GM19324 (cell line): ENCODE measurements at regions not wholly inside any gene's neighbourhood (a gene's known extent, or its start where the extent isn't known, plus 50 kb on each side); places are given as distances from the start of the nearest gene placed in this dataset.
"Not testable (repeated sequence)": the region's sequence is repeated elsewhere in the genome, so short reads cannot be mapped to it uniquely, and the experiment has no call there.

Experiments used
- ATAC-seq: cut with Tn5 transposase; IDR thresholded peaks from one replicate; pipeline ENCODE4 v1.9.1; 2021; ENCODE audit warnings: mild to moderate bottlenecking, moderate library complexity; ENCODE audit not compliant: unreplicated experiment, low FRiP score

- no peak for ATAC-seq
These were observed 750.6 kb downstream of the DIAPH3 start for GRCh38 chr13:59413126-59413525.

- no peak for ATAC-seq
These were observed 749.7 kb downstream of the DIAPH3 start for GRCh38 chr13:59414006-59414405.

- ATAC-seq: no peak
These were observed 748.2 kb downstream of the DIAPH3 start for GRCh38 chr13:59415498-59415897.

- ATAC-seq: no peak
These were observed 747.2 kb downstream of the DIAPH3 start for GRCh38 chr13:59416561-59416960.

- ATAC-seq: no peak
These were observed 741.1 kb downstream of the DIAPH3 start for GRCh38 chr13:59422646-59423045.

- no peak for ATAC-seq
These were observed 739.9 kb downstream of the DIAPH3 start for GRCh38 chr13:59423708-59424340.

- no peak for ATAC-seq
These were observed 739.1 kb downstream of the DIAPH3 start for GRCh38 chr13:59424661-59425060.

GRCh38 chr13:59425211-59425741 lies 738.5 kb downstream of the DIAPH3 start:
- ATAC-seq: no peak

- no peak for ATAC-seq
These were observed 728.7 kb downstream of the DIAPH3 start for GRCh38 chr13:59435024-59435423.

- ATAC-seq: no peak
These were observed 726.0 kb downstream of the DIAPH3 start for GRCh38 chr13:59437544-59438301.

- no peak for ATAC-seq
These were observed 723.8 kb downstream of the DIAPH3 start for GRCh38 chr13:59439776-59440428.

GRCh38 chr13:59441068-59441467 lies 722.7 kb downstream of the DIAPH3 start:
- not testable (repeated sequence) for ATAC-seq

- no peak for ATAC-seq
These were observed 722.0 kb downstream of the DIAPH3 start for GRCh38 chr13:59441596-59442280.

GRCh38 chr13:59442461-59442860 lies 721.3 kb downstream of the DIAPH3 start:
- ATAC-seq: no peak

GRCh38 chr13:59442944-59443486 lies 720.7 kb downstream of the DIAPH3 start:
- no peak for ATAC-seq

- ATAC-seq: no peak
These were observed 719.4 kb downstream of the DIAPH3 start for GRCh38 chr13:59444210-59444857.

GRCh38 chr13:59445812-59446211 lies 717.9 kb downstream of the DIAPH3 start:
- ATAC-seq: no peak

GRCh38 chr13:59446391-59446790 lies 717.3 kb downstream of the DIAPH3 start:
- no peak for ATAC-seq

GRCh38 chr13:59447031-59447430 lies 716.7 kb downstream of the DIAPH3 start:
- no peak for ATAC-seq
